Natural killer cell (primary cell): ENCODE measurements at regions not wholly inside any gene's neighbourhood (a gene's known extent, or its start where the extent isn't known, plus 50 kb on each side); places are given as distances from the start of the nearest gene placed in this dataset.

Source experiments
- ATAC-seq, 3 donors: fragments of 150-1000 bp in 2 of 3; fragments of 200-7000 bp in 1 of 3; cut with Tn5 transposase; 1 replicate in 1 of 3; 2 replicates in 2 of 3; pipeline ENCODE4 v1.10.0; 2021; ENCODE audit warnings: mild to moderate bottlenecking in 2 of 3, moderate library complexity in 2 of 3
- DNase-seq, 2 donors: peaks; one replicate each; pipeline versions ENCODE4 v3.0.0 to v3.0.0-alpha.2; 2013 to 2021; ENCODE audit warnings: mixed read lengths in 1 of 2
- H3K27ac ChIP-seq: one replicate; pipeline ENCODE4 v1.5.1; 2013; ENCODE audit warnings: mild to moderate bottlenecking, low read length
- H3K27me3 ChIP-seq: one replicate; pipeline ENCODE4 v1.6.1; 2013; ENCODE audit warnings: low read length; ENCODE audit not compliant: control insufficient read depth, insufficient read depth
- H3K36me3 ChIP-seq: one replicate; pipeline ENCODE4 v1.6.1; 2013; ENCODE audit warnings: low read length; ENCODE audit not compliant: control insufficient read depth, insufficient read depth
- H3K4me1 ChIP-seq: one replicate; pipeline ENCODE4 v1.6.1; 2013; ENCODE audit warnings: low read length; ENCODE audit not compliant: control insufficient read depth, insufficient read depth
- H3K4me3 ChIP-seq: one replicate; pipeline ENCODE4 v1.5.1; 2013; ENCODE audit warnings: low read length
- H3K9me3 ChIP-seq: one replicate; pipeline ENCODE4 v1.6.1; 2013; ENCODE audit warnings: low read length; ENCODE audit not compliant: control insufficient read depth, insufficient read depth
- H3K27ac Mint-ChIP-seq, 2 donors: one replicate each; pipeline ENCODE4 v1.8.0; 2022; ENCODE audit warnings: mild to moderate bottlenecking in 2 of 2, mixed read lengths in 2 of 2, moderate library complexity in 1 of 2
- H3K27me3 Mint-ChIP-seq, 2 donors: one replicate each; pipeline ENCODE4 v1.8.0; 2022; ENCODE audit warnings: low read depth in 2 of 2, mixed read lengths in 2 of 2
- H3K36me3 Mint-ChIP-seq: one replicate; pipeline ENCODE4 v1.8.0; 2022; ENCODE audit warnings: mixed read lengths
- H3K4me1 Mint-ChIP-seq, 2 donors: one replicate each; pipeline ENCODE4 v1.8.0; 2022; ENCODE audit warnings: mixed read lengths in 2 of 2
- H3K4me3 Mint-ChIP-seq: one replicate; pipeline ENCODE4 v1.8.0; 2022; ENCODE audit warnings: mild to moderate bottlenecking, moderate library complexity, mixed read lengths
- H3K9me3 Mint-ChIP-seq, 2 donors: one replicate each; pipeline ENCODE4 v1.8.0; 2022; ENCODE audit warnings: mixed read lengths in 2 of 2
- CTCF ChIP-seq: fragments of 200-600 bp; IDR thresholded peaks from one replicate; pipeline ENCODE4 v1.8.0; 2022; ENCODE audit warnings: antibody characterized with exemption
- WGBS: methylation state at CpG from one replicate; pipeline ENCODE4 v1.1.7; 2013; ENCODE audit warnings: missing lambda C conversion rate; ENCODE audit not compliant: insufficient coverage; 5-methylcytosine and 5-hydroxymethylcytosine counted together
- intact Hi-C: fragments of 100-400 bp; cut with micrococcal nuclease; formaldehyde crosslinking; loops from one replicate; pipeline ENCODE4 v1.14.2; 2022

GRCh38 chr10:78529262-78529661, 495.6 kb downstream of the RPS24 start:
- intact Hi-C loops = no loop called here
- Mint-ChIP-seq H3K27ac (no peak overlapping the region), H3K36me3 (no peaks in the 10 kb centered on the region), H3K9me3 (no peaks in the 10 kb centered on the region), H3K4me3 (no peak overlapping the region), H3K4me1 (no peaks in the 10 kb centered on the region), H3K27me3 (peaks cover 4 to 23% of the 10 kb centered on the region in 2 donors)
- Histone ChIP-seq H3K27me3 (no peaks in the 10 kb centered on the region), H3K4me1 (no peaks in the 10 kb centered on the region), H3K36me3 (no peaks in the 10 kb centered on the region), H3K27ac (no peak overlapping the region), H3K9me3 (no peaks in the 10 kb centered on the region), H3K4me3 (no peak overlapping the region)
- no peak for DNase-seq
- ATAC-seq = no peak
- no peak for TF ChIP-seq CTCF
- WGBS = 78% methylated on average over 2 of the region's 2 CpGs

- Mint-ChIP-seq H3K9me3 (no peaks in the 10 kb centered on the region), H3K4me3 (no peak overlapping the region), H3K27ac (no peak overlapping the region), H3K36me3 (no peaks in the 10 kb centered on the region), H3K27me3 (peaks cover 4 to 13% of the 10 kb centered on the region in 2 donors), H3K4me1 (no peaks in the 10 kb centered on the region)
- DNase-seq (no peak), ATAC-seq (no peak)
- no peak for TF ChIP-seq CTCF
- Histone ChIP-seq H3K27me3 (no peaks in the 10 kb centered on the region), H3K36me3 (no peaks in the 10 kb centered on the region), H3K9me3 (no peaks in the 10 kb centered on the region), H3K4me1 (no peaks in the 10 kb centered on the region), H3K27ac (no peak overlapping the region), H3K4me3 (no peak overlapping the region)
- 73% methylated on average over 2 of the region's 3 CpGs for WGBS
- intact Hi-C loops = no loop called here
These were observed 497.4 kb downstream of the RPS24 start for GRCh38 chr10:78531088-78531487.

- no peak for DNase-seq
- H3K4me1 Mint-ChIP-seq = no peaks in the 10 kb centered on the region
- TF ChIP-seq CTCF = no peak
- intact Hi-C loops = no loop called here
- no peak overlapping the region for H3K27ac Mint-ChIP-seq
- 47% methylated on average over 3 of the region's 3 CpGs for WGBS
- H3K4me3 Mint-ChIP-seq = no peak overlapping the region
- H3K36me3 Mint-ChIP-seq = no peaks in the 10 kb centered on the region
- Histone ChIP-seq H3K27me3 (no peaks in the 10 kb centered on the region), H3K4me1 (no peaks in the 10 kb centered on the region), H3K27ac (no peak overlapping the region), H3K4me3 (no peak overlapping the region), H3K9me3 (no peaks in the 10 kb centered on the region), H3K36me3 (no peaks in the 10 kb centered on the region)
- ATAC-seq = no peak
- H3K9me3 Mint-ChIP-seq = no peaks in the 10 kb centered on the region
- peaks cover 4 to 13% of the 10 kb centered on the region in 2 donors for H3K27me3 Mint-ChIP-seq
These were observed 498.9 kb downstream of the RPS24 start for GRCh38 chr10:78532480-78533042.

- DNase-seq = no peak
- intact Hi-C loops = no loop called here
These were observed 499.4 kb downstream of the RPS24 start for GRCh38 chr10:78533098-78533497.

More at GRCh38 chr10:78533098-78533497, 499.4 kb downstream of the RPS24 start:
- Mint-ChIP-seq H3K27me3 (peaks cover 4 to 13% of the 10 kb centered on the region in 2 donors), H3K4me1 (no peaks in the 10 kb centered on the region), H3K36me3 (no peaks in the 10 kb centered on the region), H3K9me3 (no peaks in the 10 kb centered on the region), H3K27ac (no peak overlapping the region), H3K4me3 (no peak overlapping the region)
- ATAC-seq = no peak
- Histone ChIP-seq H3K4me3 (no peak overlapping the region), H3K9me3 (no peaks in the 10 kb centered on the region), H3K36me3 (no peaks in the 10 kb centered on the region), H3K4me1 (no peaks in the 10 kb centered on the region), H3K27me3 (no peaks in the 10 kb centered on the region), H3K27ac (no peak overlapping the region)
- TF ChIP-seq CTCF = no peak
- 82% methylated on average over 5 of the region's 5 CpGs for WGBS
